ENCODE measurements at regions not wholly inside any gene's neighbourhood (a gene's known extent, or its start where the extent isn't known, plus 50 kb on each side); places are given as distances from the start of the nearest gene placed in this dataset.

DNA sequence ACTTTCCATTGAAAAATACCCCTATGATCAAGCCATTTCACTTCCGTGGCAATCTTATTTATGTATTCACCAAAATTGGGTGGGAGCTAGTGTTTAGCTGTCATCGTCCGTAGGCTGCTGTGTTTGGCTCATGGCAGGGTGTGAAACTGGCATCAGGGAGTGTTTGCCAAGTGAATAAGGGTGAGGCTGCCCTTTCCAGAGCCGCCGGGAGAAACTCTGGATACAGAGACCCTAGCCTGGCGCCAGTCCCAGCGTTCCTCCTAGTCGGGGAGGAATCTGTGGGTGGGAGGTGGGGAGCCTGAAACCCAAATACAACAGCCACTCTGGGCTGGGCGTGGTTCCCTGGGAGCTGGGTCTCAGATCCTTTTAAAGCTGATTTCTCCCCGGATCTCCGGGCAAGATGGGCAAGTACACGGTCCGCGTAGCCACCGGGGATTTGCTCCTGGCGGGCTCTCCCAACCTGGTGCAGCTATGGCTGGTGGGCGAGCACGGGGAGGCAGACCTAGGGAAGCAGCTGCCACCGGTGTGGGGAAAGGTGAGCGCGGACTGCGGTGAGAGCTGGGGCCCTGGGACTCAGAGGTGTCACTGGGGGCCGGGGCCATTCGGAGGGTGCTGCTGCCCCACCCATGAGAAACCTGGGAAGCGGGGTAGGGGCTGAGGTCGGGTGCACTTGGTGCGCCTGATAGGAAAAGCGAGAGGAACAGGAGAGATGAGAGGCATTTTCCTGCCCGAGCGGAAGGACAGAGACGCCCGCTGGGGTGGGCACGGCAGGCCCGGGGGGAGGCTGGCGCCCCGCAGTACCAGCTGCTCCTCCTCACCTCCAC lies 62.1 kb upstream of the TEKT1 start:
- no peak overlapping the region for H3K27ac Mint-ChIP-seq (ENCODE audit: unreplicated experiment)
- H3K9me3 Mint-ChIP-seq, result peaks cover 5% of the 10 kb centered on the region
- peaks cover 96% of the 10 kb centered on the region for H3K27me3 Mint-ChIP-seq (ENCODE audit: low read depth)
- peaks cover 5% of the 10 kb centered on the region for H3K36me3 Mint-ChIP-seq (ENCODE audit: low read depth)
- DNase-seq (ENCODE audit: low read depth, low spot score), result no peak
- no peak overlapping the region for H3K4me3 Mint-ChIP-seq
- TF ChIP-seq, protein P1, sequence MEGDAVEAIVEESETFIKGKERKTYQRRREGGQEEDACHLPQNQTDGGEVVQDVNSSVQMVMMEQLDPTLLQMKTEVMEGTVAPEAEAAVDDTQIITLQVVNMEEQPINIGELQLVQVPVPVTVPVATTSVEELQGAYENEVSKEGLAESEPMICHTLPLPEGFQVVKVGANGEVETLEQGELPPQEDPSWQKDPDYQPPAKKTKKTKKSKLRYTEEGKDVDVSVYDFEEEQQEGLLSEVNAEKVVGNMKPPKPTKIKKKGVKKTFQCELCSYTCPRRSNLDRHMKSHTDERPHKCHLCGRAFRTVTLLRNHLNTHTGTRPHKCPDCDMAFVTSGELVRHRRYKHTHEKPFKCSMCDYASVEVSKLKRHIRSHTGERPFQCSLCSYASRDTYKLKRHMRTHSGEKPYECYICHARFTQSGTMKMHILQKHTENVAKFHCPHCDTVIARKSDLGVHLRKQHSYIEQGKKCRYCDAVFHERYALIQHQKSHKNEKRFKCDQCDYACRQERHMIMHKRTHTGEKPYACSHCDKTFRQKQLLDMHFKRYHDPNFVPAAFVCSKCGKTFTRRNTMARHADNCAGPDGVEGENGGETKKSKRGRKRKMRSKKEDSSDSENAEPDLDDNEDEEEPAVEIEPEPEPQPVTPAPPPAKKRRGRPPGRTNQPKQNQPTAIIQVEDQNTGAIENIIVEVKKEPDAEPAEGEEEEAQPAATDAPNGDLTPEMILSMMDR (conservative IDR thresholded peaks at IDR 0.05), result no peak
- peaks cover 6% of the 10 kb centered on the region for H3K4me1 Mint-ChIP-seq

DNA sequence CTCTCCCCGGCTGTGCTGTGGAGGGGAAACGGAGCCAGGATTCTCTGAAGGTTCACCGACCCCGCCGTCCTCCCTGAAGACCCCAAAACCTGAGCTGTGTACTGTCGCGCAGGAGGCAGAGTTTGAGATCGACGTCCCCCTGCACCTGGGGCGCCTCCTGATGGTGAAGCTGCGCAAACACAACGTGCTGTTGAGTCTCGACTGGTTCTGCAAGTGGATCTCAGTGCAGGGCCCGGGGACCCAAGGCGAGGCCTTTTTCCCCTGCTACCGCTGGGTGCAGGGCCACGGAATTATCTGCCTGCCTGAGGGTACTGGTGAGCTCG lies 62.6 kb upstream of the TEKT1 start:
- TF ChIP-seq, protein P1 (conservative IDR thresholded peaks at IDR 0.05), result peak; percentile 52
- peaks cover 5% of the 10 kb centered on the region for H3K9me3 Mint-ChIP-seq
- DNase-seq (ENCODE audit: low read depth, low spot score), result no peak
- peaks cover 5% of the 10 kb centered on the region for H3K36me3 Mint-ChIP-seq (ENCODE audit: low read depth)
- no peak overlapping the region for H3K4me3 Mint-ChIP-seq
- H3K27ac Mint-ChIP-seq (ENCODE audit: unreplicated experiment), result no peak overlapping the region
- H3K4me1 Mint-ChIP-seq, result peaks cover 6% of the 10 kb centered on the region
- peaks cover 95% of the 10 kb centered on the region for H3K27me3 Mint-ChIP-seq (ENCODE audit: low read depth)

DNA sequence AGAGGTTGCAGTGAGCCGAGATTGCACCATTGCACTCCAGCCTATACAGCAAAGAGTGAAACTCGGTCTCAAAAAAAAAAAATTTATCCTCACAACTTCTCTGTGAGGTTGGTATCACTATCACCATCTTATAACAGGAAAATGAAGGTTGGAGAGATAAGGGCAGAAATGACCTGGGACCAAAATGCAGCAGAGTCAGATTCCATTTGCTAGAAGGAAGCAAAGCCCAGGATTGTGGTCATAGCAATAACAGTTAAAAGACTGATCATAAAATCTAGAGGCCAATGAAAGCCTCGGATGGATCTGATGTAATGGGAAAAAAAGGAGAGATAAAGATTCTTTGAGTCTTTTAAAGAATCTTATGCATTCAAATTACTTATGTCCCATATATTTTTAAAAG lies 69.6 kb upstream of the TEKT1 start:
- Mint-ChIP-seq H3K4me3 (no peak overlapping the region), H3K36me3 (ENCODE audit: low read depth) (no peaks in the 10 kb centered on the region), H3K4me1 (peaks cover 15% of the 10 kb centered on the region), H3K9me3 (no peaks in the 10 kb centered on the region), H3K27ac (ENCODE audit: unreplicated experiment) (no peak overlapping the region), H3K27me3 (ENCODE audit: low read depth) (peaks cover 35% of the 10 kb centered on the region)
- TF ChIP-seq, protein P1 (conservative IDR thresholded peaks at IDR 0.05), result no peak
- DNase-seq (ENCODE audit: low read depth, low spot score), result no peak

DNA sequence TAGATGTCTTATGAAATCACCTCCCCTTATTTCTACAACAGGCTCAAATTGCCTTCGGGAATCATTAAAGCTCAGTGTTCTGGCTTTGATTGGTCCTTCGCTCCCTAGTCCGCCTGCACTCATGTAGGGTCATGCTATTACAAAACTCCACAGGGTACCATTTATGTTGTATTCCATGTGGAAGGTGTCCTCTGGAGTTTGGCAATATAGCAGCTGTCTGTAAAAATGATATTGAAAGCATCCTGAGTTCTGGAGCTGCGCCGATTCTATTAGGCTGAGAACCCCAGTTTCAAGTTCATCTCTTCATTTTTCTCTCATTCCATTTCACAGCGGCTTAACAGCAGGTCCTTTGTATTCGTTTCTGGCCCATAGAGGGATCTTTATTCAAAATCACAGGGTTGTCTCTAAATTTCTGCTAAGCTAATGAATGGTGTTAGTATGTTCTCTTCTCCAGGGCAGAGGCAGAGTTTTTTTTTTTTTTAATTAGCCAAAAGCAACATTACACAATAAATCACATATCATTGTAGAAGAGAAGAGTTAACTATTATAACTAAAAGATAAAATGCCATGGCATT lies 71.9 kb upstream of the TEKT1 start:
- no peak for DNase-seq (ENCODE audit: low read depth, low spot score)

DNA sequence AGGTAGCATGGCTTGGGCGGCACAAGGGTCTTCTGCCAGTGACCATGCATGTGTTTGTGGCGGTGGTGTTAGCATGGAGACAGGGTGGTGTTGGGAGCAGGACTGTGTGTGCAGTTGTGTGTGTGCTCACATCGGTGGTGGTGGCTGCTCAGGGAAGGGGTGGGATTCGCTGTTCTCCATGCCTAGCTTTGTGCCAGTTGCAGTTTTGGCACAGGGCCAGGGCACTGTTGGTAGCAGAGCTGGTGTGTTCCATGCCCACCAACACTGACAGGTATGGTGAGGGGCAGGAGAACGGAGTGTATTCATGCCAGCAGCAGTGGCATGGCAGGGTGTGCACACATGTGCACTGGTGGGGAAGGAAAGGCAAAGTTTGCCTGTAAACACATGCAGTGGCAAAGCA lies 77.3 kb upstream of the TEKT1 start:
- DNase-seq (ENCODE audit: low read depth, low spot score), result no peak
- H3K9me3 Mint-ChIP-seq, result no peaks in the 10 kb centered on the region
- TF ChIP-seq, protein P1 (conservative IDR thresholded peaks at IDR 0.05), result no peak
- no peak overlapping the region for H3K27ac Mint-ChIP-seq (ENCODE audit: unreplicated experiment)
- H3K36me3 Mint-ChIP-seq (ENCODE audit: low read depth), result no peaks in the 10 kb centered on the region
- no peak overlapping the region for H3K4me3 Mint-ChIP-seq
- H3K27me3 Mint-ChIP-seq (ENCODE audit: low read depth), result peaks cover 36% of the 10 kb centered on the region
- peaks cover 5% of the 10 kb centered on the region for H3K4me1 Mint-ChIP-seq

More for the DNA sequence above, 71.9 kb upstream of the TEKT1 start:
- H3K36me3 Mint-ChIP-seq (ENCODE audit: low read depth), result no peaks in the 10 kb centered on the region
- TF ChIP-seq, protein P1 (conservative IDR thresholded peaks at IDR 0.05), result no peak
- H3K27me3 Mint-ChIP-seq (ENCODE audit: low read depth), result peaks cover 12% of the 10 kb centered on the region
- no peak overlapping the region for H3K4me3 Mint-ChIP-seq
- H3K4me1 Mint-ChIP-seq, result peaks cover 15% of the 10 kb centered on the region
- H3K9me3 Mint-ChIP-seq, result no peaks in the 10 kb centered on the region
- H3K27ac Mint-ChIP-seq (ENCODE audit: unreplicated experiment), result no peak overlapping the region

Measured in neural crest cell (in vitro differentiated cells).